ENCODE measurements at regions not wholly inside any gene's neighbourhood (a gene's known extent, or its start where the extent isn't known, plus 50 kb on each side); places are given as distances from the start of the nearest gene placed in this dataset.
"Not testable (repeated sequence)": the region's sequence is repeated elsewhere in the genome, so short reads cannot be mapped to it uniquely, and the experiment has no call there.

DNA sequence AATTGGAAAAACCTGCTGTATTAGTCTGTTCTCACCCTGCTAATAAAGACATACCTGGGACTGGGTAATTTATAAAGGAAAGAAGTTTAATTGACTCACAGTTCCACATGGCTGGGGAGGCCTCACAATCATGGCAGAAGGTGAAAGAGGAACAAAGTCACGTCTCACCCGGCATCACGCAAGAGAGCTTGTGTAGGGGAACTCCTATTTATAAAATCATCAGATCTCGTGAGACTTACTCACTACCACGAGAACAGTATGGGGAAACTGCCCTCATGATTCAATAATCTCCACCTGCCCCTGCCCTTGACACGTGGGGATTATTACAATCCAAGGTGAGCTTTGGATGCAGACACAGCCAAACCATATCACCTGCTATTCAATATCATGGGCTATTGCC lies 799.1 kb upstream of the HTR2C start:
- H2BK15ac ChIP-seq (ENCODE audit: low read length), result not testable (repeated sequence)

More for the DNA sequence above, 799.1 kb upstream of the HTR2C start:
- H2BK12ac ChIP-seq (ENCODE audit: low read depth, low read length); H3K9ac ChIP-seq (replicated peaks in 1 of 4; ENCODE audit: extremely low read depth in 1 of 4, low read depth in 3 of 4, low read length in 3 of 4); H3K9me3 ChIP-seq (ENCODE audit: insufficient read depth in 2 of 2, low read depth in 1 of 2, low read length in 1 of 2); H3K23ac ChIP-seq (ENCODE audit: insufficient read length); H3K27me3 ChIP-seq (replicated peaks in 1 of 4; ENCODE audit: control insufficient read depth in 3 of 4, extremely low read depth in 1 of 4, insufficient read depth in 3 of 4, low read length in 3 of 4); H4K91ac ChIP-seq (replicated peaks; ENCODE audit: insufficient read length, low read length); H2AK5ac ChIP-seq (ENCODE audit: low read depth, low read length); H2BK20ac ChIP-seq (ENCODE audit: low read length); H3K14ac ChIP-seq (ENCODE audit: insufficient read length); H2BK120ac ChIP-seq (replicated peaks; ENCODE audit: low read depth, low read length); H3K36me3 ChIP-seq (ENCODE audit: control insufficient read depth in 2 of 4, insufficient read depth in 4 of 4, low read length in 3 of 4); H3K79me2 ChIP-seq (ENCODE audit: control insufficient read depth in 1 of 2, insufficient read depth in 2 of 2, low read length in 2 of 2); H3K4ac ChIP-seq (replicated peaks; ENCODE audit: insufficient read length, low read depth, low read length); H3K4me3 ChIP-seq (ENCODE audit: extremely low read depth in 1 of 4, insufficient read depth in 2 of 4, low read depth in 3 of 4, low read length in 4 of 4); H4K8ac ChIP-seq (ENCODE audit: extremely low read depth, insufficient read depth, low read length); H3K4me1 ChIP-seq (replicated peaks in 1 of 4; ENCODE audit: control insufficient read depth in 3 of 4, insufficient read depth in 4 of 4, low read length in 3 of 4); H3K23me2 ChIP-seq (ENCODE audit: low read depth, low read length); H3K18ac ChIP-seq (ENCODE audit: extremely low read depth, low read length); H2BK5ac ChIP-seq (ENCODE audit: low read depth, low read length); H3K79me1 ChIP-seq (ENCODE audit: low read depth, low read length); H2AFZ ChIP-seq (ENCODE audit: low read length); H3K27ac ChIP-seq (ENCODE audit: low read depth, low read length); H3K4me2 ChIP-seq (ENCODE audit: insufficient read depth in 1 of 2, low read depth in 2 of 2, low read length in 2 of 2); CTCF ChIA-PET (ENCODE audit: partially characterized antibody); H4K5ac ChIP-seq (ENCODE audit: insufficient read length, low read depth, low read length); DNase-seq (ENCODE audit: low read depth in 1 of 2, low spot score in 2 of 2); FAIRE-seq; H3K56ac ChIP-seq (replicated peaks; ENCODE audit: insufficient read length, low read depth, low read length); H4K20me1 ChIP-seq (replicated peaks in 1 of 2; ENCODE audit: control insufficient read depth in 1 of 2, insufficient read depth in 2 of 2, low read length in 2 of 2): not testable (repeated sequence)
- 84% methylated on average over 3 of the region's 6 CpGs; no CpG with 5 or more reads in 1 of the 2 experiments for WGBS, 2 experiments (ENCODE audit: extremely low coverage in 1 of 2, insufficient coverage in 1 of 2, insufficient read length in 1 of 2, insufficient replicate concordance in 2 of 2, low coverage in 1 of 2, low lambda C conversion rate in 2 of 2, missing lambda C conversion rate in 1 of 2)
- POLR2A ChIA-PET (ENCODE audit: partially characterized antibody), result interaction anchor here (0.6 kb wide), 1 partner anchor 24 kb away, joined by 3 read pairs; no protein-coding TSS in a partner anchor
